NCI-H1417 (cell line): ENCODE measurements at regions not wholly inside any gene's neighbourhood (a gene's known extent, or its start where the extent isn't known, plus 50 kb on each side); places are given as distances from the start of the nearest gene placed in this dataset.

ENCODE experiments used
- DNase-seq, 3 experiments: peaks; one replicate each; lab custom pipeline; 2025; lab: John Stamatoyannopoulos, UW

GRCh38 chr4:153137677-153138630 lies 66.3 kb upstream of the TRIM2 start:
- DNase-seq, result no peak

- DNase-seq, result peak in 1 of 3 experiments; percentile 6
Observed at GRCh38 chr4:153138736-153139135, 65.5 kb upstream of the TRIM2 start.

GRCh38 chr4:153140294-153140693 lies 63.9 kb upstream of the TRIM2 start:
- no peak for DNase-seq

- DNase-seq, result no peak
Observed at GRCh38 chr4:153141238-153141637, 63.0 kb upstream of the TRIM2 start.

GRCh38 chr4:153142700-153143438 lies 61.4 kb upstream of the TRIM2 start:
- DNase-seq, result peak; percentile 69 to 90 (median 81)

GRCh38 chr4:153143527-153144348 lies 60.5 kb upstream of the TRIM2 start:
- DNase-seq, result peak; percentile 61 to 83 (median 72)

- no peak for DNase-seq
Observed at GRCh38 chr4:153146031-153146430, 58.2 kb upstream of the TRIM2 start.

GRCh38 chr4:153146961-153147360 lies 57.3 kb upstream of the TRIM2 start:
- DNase-seq, result no peak

GRCh38 chr4:153148791-153149190 lies 55.5 kb upstream of the TRIM2 start:
- no peak for DNase-seq

GRCh38 chr4:153151535-153152455 lies 52.4 kb upstream of the TRIM2 start:
- DNase-seq, result peak; percentile 87 to 97 (median 90)

GRCh38 chr4:153152501-153153338 lies 51.5 kb upstream of the TRIM2 start:
- DNase-seq, result peak; percentile 73 to 97 (median 95)

- DNase-seq, result peak; percentile 65 to 95 (median 93)
Observed at GRCh38 chr4:153153339-153153871, 50.8 kb upstream of the TRIM2 start.

- DNase-seq, result peak; percentile 53 to 83 (median 60)
Observed at GRCh38 chr4:153154007-153154975, 50.0 kb upstream of the TRIM2 start.
